HG02759 (cell line): ENCODE measurements at regions not wholly inside any gene's neighbourhood (a gene's known extent, or its start where the extent isn't known, plus 50 kb on each side); places are given as distances from the start of the nearest gene placed in this dataset.
"Not testable (repeated sequence)": the region's sequence is repeated elsewhere in the genome, so short reads cannot be mapped to it uniquely, and the experiment has no call there.

Source experiments
- ATAC-seq: cut with Tn5 transposase; IDR thresholded peaks from one replicate; pipeline ENCODE4 v1.9.1; 2021; ENCODE audit warnings: mild to moderate bottlenecking, moderate library complexity; ENCODE audit not compliant: unreplicated experiment

DNA sequence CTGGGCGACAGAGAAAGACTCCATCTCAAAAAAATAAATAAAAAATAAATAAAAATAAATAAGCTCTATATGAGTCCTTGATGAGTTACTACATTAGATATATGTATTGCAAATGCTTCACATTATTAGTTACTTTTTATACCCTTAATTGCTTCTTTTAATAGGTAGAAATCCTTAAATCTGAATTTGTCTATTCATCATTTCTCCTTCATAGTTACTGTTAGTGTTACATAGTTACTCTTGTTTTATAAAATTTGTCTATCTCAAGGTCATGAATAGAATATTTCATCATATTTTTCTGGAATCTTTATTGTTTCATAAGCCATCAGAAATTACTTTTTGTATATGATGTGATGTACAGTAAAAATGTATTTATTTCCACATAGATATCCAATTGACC, 1624.8 kb upstream of the FLRT2 start:
- ATAC-seq: no peak

DNA sequence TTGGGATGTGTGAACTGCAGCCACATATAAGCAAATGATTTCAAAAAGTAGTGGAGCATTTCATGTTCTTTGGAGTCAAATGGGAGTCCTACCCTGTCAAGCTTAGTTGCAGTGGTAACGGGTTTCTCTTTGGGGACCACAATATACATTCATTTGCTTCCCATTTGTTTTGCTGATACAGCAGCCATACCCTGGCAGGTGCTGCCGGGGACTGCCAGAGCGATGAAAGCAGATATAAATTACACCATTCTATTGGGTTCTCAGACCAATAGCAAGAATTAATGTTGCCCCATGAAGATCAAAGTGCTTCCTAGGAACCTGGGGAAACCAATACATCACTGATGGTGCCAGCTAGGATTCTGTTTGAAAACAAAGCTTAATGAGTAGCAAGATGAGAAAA, 1621.5 kb upstream of the FLRT2 start:
- no peak for ATAC-seq

DNA sequence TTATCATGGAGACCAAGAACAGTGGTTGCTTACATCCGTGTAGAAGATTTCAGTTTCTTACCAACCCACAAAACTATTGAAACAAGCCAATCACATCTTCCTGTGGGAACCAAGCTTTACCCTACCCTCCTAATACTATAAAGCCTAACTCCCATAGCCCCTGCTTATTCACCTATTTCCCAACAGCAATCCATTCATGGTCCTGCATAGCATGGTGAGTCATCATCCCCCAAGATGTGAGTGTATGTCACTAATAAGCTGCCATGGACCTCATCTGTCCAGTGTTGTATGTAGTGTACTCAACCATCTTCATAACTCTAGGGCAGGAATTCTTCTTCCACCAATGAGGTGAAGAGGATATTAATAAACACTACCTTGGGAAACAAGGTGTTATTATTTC, 1620.4 kb upstream of the FLRT2 start:
- ATAC-seq: no peak

DNA sequence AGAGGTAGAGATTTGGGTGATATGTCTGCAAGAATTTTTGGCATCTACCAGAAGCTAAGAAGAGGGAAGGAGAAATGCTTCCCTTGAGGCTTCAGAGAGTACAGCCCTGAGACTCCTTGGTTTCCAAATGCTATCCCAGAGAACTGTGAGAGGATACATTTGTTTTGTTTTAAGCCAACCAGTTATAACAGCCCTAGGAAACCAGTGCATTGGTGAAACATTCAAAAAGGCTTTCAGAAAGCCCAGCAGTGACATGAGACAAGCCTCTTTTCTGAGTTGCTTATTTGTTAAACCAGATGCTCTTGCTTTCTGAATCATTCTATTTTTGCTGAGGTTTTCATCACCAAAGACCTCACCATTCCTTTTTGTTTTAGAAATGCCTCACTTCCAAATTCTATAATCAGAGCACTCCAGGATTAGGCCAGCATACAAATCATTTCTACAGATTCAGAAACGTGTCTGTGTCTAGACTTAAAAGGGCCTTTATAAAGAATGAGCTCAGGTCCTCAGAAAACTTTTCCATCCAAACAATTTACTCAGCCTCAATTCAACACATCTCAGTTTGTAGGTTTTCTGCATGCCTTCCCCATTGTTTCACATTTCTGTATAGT, 1617.8 kb upstream of the FLRT2 start:
- ATAC-seq: no peak

DNA sequence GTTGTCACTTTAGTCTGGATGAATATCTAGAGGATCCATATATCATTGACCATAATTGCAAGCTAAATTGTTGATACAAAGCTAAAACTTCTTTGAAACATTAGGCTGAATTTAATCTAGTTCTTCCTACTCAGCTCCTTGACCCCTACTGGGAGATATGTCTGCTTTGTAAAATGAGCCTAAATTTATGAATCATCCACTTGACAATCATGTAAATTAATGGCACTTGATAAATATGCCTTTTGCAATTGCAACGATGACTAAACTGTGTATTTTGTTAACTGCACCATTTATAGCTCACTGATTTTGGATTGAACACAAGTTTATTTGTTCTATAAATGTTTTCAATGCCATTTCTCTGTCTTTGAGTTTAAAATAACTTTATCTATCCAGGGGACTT, 1616.5 kb upstream of the FLRT2 start:
- no peak for ATAC-seq

DNA sequence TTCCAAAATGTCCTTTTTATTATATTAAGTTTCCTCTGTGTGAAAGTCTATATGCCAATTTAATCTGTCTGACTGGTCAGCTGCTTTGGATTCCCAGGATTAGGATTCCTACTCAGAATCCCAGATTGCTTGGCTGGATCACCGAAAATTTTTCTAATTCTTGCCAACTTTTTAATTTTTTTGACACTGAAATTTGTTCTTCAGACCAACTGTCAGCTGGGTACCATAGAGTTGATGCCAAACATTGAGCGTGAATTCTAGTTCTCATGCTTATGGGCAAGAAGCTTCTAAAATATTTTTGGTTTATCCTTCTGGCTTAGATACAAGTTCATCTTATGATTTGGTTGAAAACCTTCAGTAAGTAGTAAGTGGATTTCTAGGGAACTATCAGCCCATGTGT, 1611.4 kb upstream of the FLRT2 start:
- ATAC-seq: no peak

DNA sequence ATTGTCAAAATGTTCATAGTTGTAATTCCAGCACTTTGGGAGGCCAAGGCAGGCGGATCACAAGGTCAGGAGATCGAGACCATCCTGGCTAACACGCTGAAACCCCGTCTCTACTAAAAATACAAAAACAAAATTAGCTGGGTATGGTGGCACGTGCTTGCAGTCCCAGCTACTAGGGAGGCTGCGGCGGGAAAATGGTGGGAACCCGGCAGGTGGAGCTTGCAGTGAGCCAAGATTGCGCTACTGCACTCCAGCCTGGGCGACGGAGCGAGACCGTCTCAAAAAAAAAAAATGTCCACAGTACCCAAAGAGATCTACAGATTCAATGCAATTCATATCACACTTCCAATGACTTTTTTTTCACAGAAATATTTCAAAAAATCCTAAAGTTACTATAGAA, 1610.3 kb upstream of the FLRT2 start:
- not testable (repeated sequence) for ATAC-seq

DNA sequence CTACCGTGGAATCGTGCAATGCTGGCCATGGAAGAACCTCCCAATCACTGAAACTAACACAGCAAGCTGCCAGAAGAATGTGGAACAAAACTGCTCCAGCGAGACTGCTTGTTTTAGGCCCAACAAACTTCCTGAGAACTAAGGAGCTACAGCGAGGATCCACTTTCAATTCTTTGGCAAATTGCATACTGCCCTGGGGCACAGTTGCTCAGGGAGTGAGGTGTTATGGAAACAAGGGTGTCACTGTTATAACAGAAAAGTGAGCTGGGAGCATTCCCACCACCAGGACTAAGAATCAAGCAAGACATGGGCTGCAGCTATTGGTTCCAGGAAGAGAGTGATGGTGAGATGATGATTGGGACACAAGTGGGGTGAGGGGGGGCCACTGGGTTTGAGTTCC, 1606.1 kb upstream of the FLRT2 start:
- no peak for ATAC-seq

DNA sequence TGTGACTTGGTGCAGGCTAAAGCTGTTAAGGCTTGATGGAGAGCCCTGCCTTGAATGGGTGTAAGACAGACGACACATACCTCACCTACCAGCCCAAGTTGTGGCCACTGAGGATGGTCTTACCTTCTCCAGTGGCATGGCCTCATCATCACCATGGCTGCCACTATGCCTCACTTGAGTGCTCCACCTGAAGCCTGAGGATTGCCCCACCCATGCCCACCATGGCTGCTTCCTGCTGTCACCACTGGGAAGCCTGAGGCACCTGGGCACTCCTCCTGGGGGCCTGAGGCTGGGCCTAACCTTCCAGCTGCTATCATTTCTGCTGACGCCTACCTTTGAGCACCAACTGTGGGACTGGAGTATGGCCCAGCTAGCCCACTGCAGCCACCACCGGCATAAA, 1605.7 kb upstream of the FLRT2 start:
- ATAC-seq: no peak

DNA sequence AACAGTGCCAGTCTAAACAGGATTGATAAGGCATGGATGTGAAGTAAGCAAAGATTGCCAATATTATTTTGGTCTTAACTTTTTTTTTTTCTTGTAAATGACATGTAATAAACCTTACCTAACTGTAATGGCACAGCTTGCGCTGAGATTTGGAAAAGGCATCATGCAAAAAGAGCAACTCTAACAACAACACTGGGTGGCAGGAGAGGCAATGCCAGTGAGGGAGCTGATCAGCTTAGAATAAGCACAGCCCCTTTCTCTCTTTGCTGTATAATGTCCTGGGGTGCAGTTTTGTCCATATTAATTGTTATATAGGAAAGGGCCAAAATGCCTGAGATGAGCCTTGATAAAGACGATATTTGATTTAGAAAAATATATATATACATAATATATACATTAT, 1589.7 kb upstream of the FLRT2 start:
- no peak for ATAC-seq

DNA sequence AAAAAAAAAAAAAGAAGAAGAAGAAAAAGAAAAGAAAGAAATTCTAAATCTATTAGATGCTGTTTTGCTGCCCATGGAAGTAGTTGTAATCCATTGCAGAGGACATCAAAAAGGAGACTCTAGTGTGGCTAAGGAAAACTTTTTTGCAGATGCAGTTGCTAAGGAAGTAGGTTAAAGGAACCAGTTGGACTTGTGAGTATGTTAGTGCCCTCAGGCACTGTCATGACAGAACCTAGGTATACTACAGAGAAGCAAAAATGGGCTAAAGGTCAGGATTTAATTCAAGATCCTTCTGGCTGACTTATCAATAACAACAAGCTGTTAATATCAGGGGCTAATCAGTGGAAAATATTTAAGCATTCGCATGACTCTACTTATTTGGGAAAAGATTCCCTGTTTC, 1571.6 kb upstream of the FLRT2 start:
- ATAC-seq: no peak

DNA sequence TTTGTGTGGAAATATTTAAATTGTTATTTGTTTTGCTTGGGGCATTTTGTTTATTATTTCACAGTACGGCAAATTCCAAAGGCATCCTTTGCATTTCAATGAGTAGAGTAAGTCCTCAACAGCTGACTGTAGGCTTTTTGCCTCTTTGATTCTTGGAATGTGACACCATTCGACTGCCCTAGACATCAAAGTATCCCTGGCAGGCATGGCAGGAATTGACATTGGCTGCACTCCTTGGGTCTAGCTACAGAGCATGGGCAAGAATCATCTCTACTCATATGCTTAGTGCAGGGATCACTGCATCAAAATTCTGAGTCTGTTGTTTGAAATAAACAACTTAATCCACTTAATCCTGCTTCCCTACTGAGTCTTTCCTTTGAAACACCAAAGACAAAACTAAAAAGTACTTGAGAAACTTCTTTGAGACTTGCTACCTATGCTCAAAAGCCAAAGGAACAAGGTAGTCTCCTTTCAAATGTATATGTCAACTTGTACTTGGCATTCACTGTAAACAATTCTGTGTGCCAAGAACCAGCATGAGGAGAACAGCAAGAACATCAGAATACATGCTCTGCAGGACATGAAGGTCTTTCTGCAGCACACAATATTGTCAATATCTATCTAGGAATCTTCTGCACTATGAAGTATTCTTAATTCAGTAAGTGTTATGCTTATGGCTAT, 1569.0 kb upstream of the FLRT2 start:
- ATAC-seq: no peak

DNA sequence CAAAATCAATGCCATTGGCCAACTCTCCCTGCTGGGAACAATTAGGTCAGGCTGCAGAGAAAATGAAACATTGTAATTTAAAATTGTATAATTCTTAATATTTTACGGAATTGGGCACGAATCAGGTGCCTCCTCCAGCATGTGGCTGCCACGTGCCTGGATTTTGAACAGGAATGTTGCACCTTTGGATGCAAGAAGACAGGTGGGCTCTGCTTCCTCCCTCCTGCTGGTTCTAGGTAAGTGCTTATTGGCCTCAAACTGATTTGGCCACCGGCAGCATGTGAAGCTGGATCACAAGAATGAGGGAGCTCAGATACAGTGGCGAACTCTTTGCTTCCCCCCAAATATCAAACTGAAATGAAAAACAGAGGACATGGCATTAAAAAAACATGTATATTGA, 1559.9 kb upstream of the FLRT2 start:
- ATAC-seq: no peak

DNA sequence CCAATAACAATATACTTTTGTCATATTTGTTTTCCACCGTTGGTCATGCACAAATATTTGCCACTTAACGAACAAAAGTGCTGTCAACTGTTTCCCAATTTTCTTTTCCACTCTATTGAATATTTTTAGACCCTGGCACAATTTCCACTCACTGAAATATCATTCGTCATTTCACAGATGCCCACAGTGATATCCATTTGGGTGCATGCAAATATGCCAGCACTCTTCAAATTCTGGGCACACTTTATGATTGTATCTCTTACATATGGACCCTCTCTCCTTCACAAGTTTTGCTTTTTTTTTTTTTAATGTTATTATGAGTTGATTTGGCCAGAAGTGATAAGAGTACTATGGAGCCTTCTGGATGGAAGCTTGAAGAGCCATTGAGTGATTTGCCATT, 1557.3 kb upstream of the FLRT2 start:
- ATAC-seq: no peak

DNA sequence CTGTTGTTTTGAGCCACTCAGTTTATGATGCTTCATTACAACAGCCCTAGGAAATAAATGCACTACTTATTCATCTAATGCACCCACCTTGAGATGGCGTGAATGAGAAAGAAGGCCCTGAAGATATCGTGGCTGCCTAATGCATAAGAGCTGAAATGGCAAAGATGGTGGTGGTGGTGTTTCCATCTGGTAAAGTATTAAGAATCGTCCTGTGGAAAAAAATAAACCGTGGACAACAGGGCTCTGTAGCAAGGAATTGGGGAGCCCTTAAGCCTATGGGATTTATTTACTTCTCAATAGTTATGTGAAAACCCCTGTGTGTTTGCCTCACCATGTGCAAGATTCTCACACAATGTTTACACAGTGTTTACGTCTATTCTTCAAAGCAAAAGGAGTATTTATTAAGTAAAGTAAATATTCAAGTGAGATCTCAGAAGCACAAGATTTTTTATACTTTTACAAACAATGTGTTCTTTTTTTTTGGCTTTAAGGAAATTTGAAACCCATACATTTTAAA, 1555.2 kb upstream of the FLRT2 start:
- no peak for ATAC-seq

DNA sequence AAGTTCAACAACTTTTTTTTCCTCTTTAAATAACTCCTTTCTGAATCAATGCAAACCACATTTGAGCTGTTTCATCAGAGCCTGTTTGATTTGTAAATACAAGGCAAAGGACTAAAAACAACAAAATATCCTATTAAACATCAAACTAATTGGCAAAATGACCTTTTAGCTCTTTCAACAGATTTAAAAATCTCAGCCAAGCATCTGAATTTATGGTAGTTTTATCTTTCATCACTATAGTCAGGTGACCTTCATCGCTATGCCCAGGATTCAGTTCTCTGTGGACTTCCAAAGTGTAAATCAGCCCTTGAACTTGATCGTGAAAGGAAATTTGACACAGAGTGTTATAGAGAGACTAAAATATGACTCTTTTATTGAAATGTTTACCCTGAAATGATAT, 1554.5 kb upstream of the FLRT2 start:
- ATAC-seq: no peak

DNA sequence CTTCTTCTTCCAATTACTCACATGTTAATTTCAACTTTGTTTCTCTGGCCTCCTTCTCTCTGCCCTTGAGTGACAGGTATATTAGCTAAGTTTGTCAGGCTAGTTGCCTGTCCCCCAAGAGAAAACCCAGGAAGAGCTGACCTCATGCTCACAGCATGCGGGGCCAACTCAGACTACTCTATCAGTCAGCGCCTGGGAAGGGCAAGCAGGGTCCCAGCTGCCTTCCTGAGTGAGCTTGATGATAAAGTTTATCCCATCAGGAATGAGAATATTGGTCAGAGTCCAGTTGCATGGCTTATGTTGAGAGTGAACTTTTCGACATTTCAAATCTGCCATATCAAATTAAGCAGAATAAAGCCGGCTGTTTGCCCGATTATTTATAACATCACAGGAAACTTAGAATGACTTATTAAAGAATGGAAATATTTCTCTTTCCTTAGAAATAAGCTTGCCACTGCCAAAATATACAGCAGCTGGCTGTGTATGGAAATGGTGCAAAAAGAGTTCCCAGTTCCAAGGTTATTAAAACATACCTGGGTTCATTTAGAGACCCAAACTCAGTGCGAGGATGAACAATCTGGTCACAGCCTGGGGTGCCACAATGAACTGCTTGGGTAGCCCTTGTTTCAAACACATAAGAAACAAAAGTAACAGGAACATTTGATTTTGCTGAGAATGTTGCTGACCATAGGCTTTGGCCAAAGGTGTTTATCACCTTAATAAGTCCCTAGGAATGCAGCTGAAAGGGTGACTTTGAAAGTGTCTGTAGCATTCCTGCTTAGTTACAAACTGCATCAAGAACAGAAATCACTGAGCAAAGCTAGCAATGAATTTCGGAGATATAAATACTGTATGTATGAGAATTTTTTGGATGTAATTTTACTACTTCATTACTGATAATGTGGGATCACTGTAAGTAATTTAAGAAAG, 1553.8 kb upstream of the FLRT2 start:
- no peak for ATAC-seq

DNA sequence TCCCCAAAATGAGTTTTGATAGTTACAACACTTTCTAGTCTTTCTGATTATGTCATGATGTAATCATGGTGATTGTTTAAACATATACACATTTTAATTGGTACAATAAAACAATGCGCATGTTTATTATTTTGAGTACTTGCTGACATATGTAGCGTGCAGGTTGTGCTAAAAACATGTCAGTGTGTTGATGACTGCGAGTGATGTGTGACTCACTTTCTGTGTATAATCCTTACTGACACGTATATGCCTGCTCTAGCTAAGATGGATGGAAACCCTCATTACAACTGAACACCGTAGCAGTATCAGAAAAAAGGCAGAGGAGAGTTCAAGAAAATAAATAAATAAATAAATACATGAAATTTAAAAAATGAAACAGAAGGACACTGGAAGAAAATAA, 1552.4 kb upstream of the FLRT2 start:
- no peak for ATAC-seq

DNA sequence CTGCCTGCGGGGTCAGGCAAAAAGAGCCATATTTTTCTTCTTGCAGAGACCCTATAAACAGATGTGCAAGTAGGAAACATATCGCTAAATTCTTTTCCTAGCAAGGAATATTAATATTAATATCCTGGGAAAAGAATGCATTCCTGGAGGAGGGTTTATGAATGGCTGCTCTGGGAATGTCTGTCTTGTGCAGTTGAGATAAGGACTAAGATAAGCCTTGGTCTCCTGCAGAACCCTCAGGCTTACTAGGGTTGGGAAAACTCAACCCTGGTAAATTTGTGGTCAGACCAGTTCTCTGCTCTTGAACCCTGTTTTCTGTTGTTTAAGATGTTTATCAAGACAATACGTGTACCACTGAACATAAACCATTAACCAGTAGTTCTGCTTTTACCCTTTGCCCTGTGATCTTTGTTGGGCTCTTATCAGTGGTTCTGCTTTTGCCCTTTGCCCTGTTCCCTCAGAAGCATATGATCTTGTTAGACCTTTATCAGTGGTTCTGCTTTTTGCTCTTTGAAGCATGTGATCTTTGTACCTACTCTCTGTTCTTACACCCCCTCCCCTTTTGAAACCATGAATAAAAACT, 1548.2 kb upstream of the FLRT2 start:
- ATAC-seq: not testable (repeated sequence)

DNA sequence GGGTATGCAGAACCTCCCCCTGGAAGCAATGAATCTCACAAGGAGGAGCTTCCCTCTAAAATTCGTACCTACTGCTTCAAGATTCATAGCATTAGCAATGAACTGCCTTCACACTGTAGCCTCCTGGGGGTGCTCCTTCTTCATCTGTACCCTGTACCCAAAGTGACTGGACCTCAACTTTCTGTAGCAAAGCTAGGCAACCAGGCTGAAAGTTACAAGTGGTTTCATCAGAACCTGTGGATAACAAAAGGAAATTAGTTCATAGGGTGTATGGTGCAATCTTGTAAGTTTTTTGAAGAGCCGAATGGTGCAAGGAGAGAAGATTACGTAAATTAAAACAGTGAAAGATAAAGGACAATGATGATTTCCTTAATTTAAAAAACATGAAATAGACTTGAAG, 1541.7 kb upstream of the FLRT2 start:
- ATAC-seq: no peak

DNA sequence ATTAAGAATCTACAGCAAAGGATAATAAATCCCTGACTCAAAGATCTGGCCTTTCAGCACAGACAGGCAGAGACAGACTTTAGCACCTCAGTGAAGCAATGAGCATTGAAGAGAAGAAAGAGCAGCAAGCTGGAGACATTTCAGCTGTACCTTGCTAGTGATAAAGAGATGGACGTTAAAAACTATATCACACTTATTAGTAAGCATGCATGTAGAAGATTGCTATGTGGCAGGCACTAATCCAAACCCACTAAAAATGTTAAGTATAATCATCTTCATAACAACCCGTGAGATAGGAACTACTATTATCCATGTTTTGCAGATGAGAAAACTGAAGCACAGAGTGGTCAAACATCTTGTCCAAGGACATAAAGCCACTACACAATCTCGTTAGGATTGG, 1538.3 kb upstream of the FLRT2 start:
- ATAC-seq: no peak
